Endothelial cell (in vitro differentiated cells): ENCODE measurements at regions not wholly inside any gene's neighbourhood (a gene's known extent, or its start where the extent isn't known, plus 50 kb on each side); places are given as distances from the start of the nearest gene placed in this dataset.

Experiments
- DNase-seq: peaks from one replicate; pipeline ENCODE4 v3.0.0; 2021; ENCODE audit warnings: low spot score
- H3K27ac Mint-ChIP-seq: one replicate; pipeline ENCODE4 v1.8.0; 2021; ENCODE audit warnings: mixed read lengths, inconsistent platforms; ENCODE audit not compliant: unreplicated experiment
- H3K27me3 Mint-ChIP-seq: one replicate; pipeline ENCODE4 v1.8.0; 2021; ENCODE audit warnings: mild to moderate bottlenecking, moderate library complexity, mixed read lengths, inconsistent platforms; ENCODE audit not compliant: unreplicated experiment
- H3K36me3 Mint-ChIP-seq: one replicate; pipeline ENCODE4 v1.8.0; 2021; ENCODE audit warnings: mild to moderate bottlenecking, low read depth, mixed read lengths, inconsistent platforms; ENCODE audit not compliant: unreplicated experiment
- H3K4me1 Mint-ChIP-seq: one replicate; pipeline ENCODE4 v1.8.0; 2021; ENCODE audit warnings: mild to moderate bottlenecking, mixed read lengths, inconsistent platforms; ENCODE audit not compliant: unreplicated experiment
- H3K4me3 Mint-ChIP-seq: one replicate; pipeline ENCODE4 v1.8.0; 2021; ENCODE audit warnings: mild to moderate bottlenecking, mixed read lengths, inconsistent platforms; ENCODE audit not compliant: unreplicated experiment
- H3K9me3 Mint-ChIP-seq: one replicate; pipeline ENCODE4 v1.8.0; 2021; ENCODE audit warnings: mixed read lengths, inconsistent platforms; ENCODE audit not compliant: unreplicated experiment
- CTCF ChIP-seq: fragments of 200-600 bp; sonication (generic); IDR thresholded peaks from one replicate; pipeline ENCODE4 v1.5.0; 2021; ENCODE audit warnings: antibody characterized with exemption; ENCODE audit not compliant: unreplicated experiment

- Mint-ChIP-seq H3K9me3 (no peaks in the 10 kb centered on the region), H3K36me3 (no peaks in the 10 kb centered on the region), H3K27ac (no peak overlapping the region), H3K27me3 (no peaks in the 10 kb centered on the region), H3K4me1 (peaks cover 3% of the 10 kb centered on the region), H3K4me3 (no peak overlapping the region)
- DNase-seq: no peak
- TF ChIP-seq CTCF: no peak
Observed at GRCh38 chr5:88557881-88558280, 289.2 kb upstream of the TMEM161B start.

- TF ChIP-seq CTCF: no peak
- Mint-ChIP-seq H3K36me3 (no peaks in the 10 kb centered on the region), H3K4me1 (peaks cover 3% of the 10 kb centered on the region), H3K27ac (no peak overlapping the region), H3K4me3 (no peak overlapping the region), H3K27me3 (no peaks in the 10 kb centered on the region), H3K9me3 (no peaks in the 10 kb centered on the region)
- no peak for DNase-seq
Observed at GRCh38 chr5:88557131-88557530, 288.5 kb upstream of the TMEM161B start.

GRCh38 chr5:88556406-88556805 is 287.8 kb upstream of the TMEM161B start:
- Mint-ChIP-seq H3K4me3 (no peak overlapping the region), H3K27me3 (no peaks in the 10 kb centered on the region), H3K4me1 (peaks cover 7% of the 10 kb centered on the region), H3K36me3 (no peaks in the 10 kb centered on the region), H3K9me3 (no peaks in the 10 kb centered on the region), H3K27ac (no peak overlapping the region)
- DNase-seq: no peak
- TF ChIP-seq CTCF: no peak

- no peaks in the 10 kb centered on the region for H3K36me3 Mint-ChIP-seq
- H3K4me3 Mint-ChIP-seq: no peak overlapping the region
- H3K4me1 Mint-ChIP-seq: peaks cover 7% of the 10 kb centered on the region
- H3K27ac Mint-ChIP-seq: no peak overlapping the region
- peak; percentile 28 for DNase-seq
- no peak for TF ChIP-seq CTCF
- no peaks in the 10 kb centered on the region for H3K27me3 Mint-ChIP-seq
- H3K9me3 Mint-ChIP-seq: no peaks in the 10 kb centered on the region
Observed at GRCh38 chr5:88555674-88556073, 287.0 kb upstream of the TMEM161B start.

- TF ChIP-seq CTCF: no peak
- Mint-ChIP-seq H3K9me3 (no peaks in the 10 kb centered on the region), H3K27ac (no peak overlapping the region), H3K4me1 (peaks cover 7% of the 10 kb centered on the region), H3K4me3 (no peak overlapping the region), H3K27me3 (no peaks in the 10 kb centered on the region), H3K36me3 (no peaks in the 10 kb centered on the region)
- DNase-seq: no peak
Observed at GRCh38 chr5:88553986-88554385, 285.3 kb upstream of the TMEM161B start.
